Head of caudate nucleus (tissue), 42 donors: ENCODE measurements at regions not wholly inside any gene's neighbourhood (a gene's known extent, or its start where the extent isn't known, plus 50 kb on each side); places are given as distances from the start of the nearest gene placed in this dataset.
"Not testable (repeated sequence)": the region's sequence is repeated elsewhere in the genome, so short reads cannot be mapped to it uniquely, and the experiment has no call there.

Source experiments
- DNase-seq, 42 donors: peaks; one replicate each; pipeline versions ENCODE4 v3.0.0 to v3.0.0-alpha.2; 2020 to 2021; ENCODE audit warnings: mixed read lengths in 7 of 42
- intact Hi-C: fragments of 100-400 bp; cut with DNase I; formaldehyde crosslinking; loops from one replicate; pipeline ENCODE4 v1.15.0; 2022

- DNase-seq = no peak
- intact Hi-C loops = no loop called here
Measured at GRCh38 chr1:241447031-241447644, 72.4 kb downstream of the FH start.

DNA sequence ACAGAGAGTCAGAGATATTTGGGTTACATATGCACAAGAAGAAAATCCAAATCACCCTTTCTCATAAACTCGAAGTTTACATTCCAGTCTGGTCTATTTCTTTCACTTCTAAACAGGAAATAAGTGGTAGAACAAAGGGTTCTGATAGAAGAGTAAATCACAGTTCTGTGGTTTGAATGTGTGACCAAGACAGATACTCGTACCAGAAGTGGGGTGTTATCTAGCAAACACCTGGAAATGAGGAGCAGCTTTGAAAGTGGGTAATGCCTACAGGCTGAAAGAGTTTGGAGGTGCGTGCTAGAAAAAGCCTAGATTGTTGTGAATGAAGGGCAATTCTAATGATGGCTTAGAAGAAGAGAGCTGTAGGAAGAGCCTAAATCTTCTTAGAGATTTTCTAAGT, 74.7 kb downstream of the FH start:
- intact Hi-C loops = no loop called here
- DNase-seq = no peak

- intact Hi-C loops = no loop called here
- no peak for DNase-seq
Measured at GRCh38 chr1:241443561-241443960, 76.0 kb downstream of the FH start.

- DNase-seq = no peak
- intact Hi-C loops = no loop called here
Measured at GRCh38 chr1:241442686-241443085, 76.9 kb downstream of the FH start.

- intact Hi-C loops = no loop called here
- no peak for DNase-seq
Measured at GRCh38 chr1:241440904-241441303, 78.7 kb downstream of the FH start.

- DNase-seq, intact Hi-C loops: not testable (repeated sequence)
Measured at GRCh38 chr1:241438686-241439085, 80.9 kb downstream of the FH start.

- DNase-seq = no peak
- intact Hi-C loops = no loop called here
Measured at GRCh38 chr1:241432241-241432640, 75.2 kb upstream of the RGS7 start.

- DNase-seq, intact Hi-C loops: not testable (repeated sequence)
Measured at GRCh38 chr1:241425091-241425490, 68.1 kb upstream of the RGS7 start.

GRCh38 chr1:241424480-241424971, 67.5 kb upstream of the RGS7 start:
- peak in 25 of 42 donors; percentile 2 to 44 (median 14) for DNase-seq
- intact Hi-C loops = no loop called here

DNA sequence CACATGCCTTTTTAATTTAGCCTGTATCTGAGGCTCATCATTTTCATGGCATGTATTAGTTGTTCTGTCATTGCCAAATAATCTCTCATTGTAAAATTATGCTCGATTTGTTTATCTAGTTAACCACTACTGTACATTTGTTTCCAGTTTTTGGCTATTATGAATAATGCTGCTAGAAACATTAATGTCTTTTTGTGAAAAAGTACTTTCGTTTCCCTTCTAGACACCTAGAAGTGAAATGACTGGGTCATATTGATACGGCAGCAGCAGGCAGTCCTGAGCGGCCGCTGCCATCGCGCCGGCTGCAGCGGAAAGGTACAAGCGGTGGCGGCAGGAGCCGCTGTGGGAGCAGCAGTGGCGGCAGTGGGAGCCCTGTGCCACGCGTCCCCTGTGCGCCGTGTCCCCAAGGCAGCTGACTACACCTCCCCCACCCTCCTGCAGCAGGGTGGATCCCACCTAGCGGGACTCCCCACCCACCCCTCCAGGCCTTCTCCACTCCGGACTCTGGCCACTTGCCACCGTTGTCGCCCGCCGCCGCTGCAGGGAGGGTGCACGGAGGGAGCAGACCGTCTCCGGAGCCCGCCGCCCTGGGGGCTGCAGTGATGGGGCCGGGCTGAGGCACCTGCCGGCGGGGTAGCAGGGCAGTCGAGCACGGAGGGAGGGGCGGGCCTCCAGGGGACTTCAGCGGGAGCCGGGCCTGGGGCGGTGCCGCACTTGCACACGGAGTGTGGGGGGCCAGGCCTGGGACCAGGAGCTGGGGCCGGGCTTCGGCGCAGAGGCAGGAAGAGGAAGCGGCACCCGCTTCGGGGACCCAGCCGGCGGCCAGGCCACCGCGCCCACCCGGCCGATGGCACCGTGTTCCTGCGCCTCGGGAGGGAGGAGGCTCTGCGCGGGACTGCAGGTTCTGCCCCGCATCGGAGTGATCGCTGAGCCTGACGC, 66.8 kb upstream of the RGS7 start:
- peak; percentile 21 to 82 (median 60) for DNase-seq
- intact Hi-C loops = no loop called here

DNA sequence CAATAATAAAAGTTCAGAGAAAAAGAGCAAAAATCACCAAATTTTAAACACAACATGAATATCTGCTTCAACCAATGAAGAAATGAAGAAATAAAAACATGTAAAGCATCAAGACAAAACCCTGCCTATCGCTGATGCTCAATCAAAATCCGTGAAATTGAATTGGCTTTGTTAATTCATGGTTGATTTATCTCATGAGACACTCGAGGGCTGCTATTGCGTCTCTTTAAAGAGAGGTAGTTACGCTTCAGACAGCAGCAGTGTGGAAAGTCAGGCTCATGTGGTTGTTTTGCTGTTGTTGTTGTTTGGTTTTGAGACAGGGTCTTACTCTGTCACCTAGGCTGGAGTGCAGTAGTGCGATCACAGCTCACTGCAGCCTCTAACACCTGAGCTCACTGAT, 65.5 kb upstream of the RGS7 start:
- DNase-seq = no peak
- intact Hi-C loops = no loop called here

DNA sequence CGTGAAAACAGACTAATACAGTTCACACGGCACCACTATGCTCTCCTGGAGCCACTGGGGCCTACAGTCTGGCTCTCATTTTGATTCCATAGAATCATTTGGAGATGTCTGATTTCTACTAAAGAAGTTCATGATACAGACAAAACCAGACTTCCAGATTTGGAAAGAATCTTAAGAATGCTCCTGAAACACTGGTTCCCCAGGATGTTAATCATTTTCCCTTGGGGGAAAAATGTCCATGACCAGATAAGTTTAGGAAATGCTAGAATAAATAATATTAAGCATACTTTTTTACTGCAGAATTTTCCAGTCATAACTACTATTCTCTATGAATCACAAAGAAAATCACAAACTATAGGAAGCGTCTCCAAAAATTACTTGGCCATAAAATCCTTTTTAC, 63.0 kb upstream of the RGS7 start:
- no peak for DNase-seq
- intact Hi-C loops = no loop called here

DNA sequence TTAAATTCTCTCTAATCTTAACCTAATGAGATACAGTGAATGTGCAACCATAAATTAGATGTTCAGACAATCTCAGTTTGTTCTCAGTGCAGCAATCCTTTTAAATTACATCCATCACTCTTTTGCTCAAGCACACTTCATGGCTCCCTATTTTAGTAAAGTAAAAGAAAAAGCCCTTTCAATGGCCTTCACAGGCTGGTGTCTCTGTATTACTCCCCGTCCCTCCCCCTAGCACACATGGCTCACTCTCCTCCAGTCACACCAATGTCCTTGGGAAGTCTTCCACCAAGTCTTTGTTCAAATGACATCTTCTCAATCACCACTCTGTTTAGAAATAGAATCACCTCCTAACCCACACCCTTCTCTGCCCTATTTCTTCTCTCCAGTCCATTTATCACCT, 60.3 kb upstream of the RGS7 start:
- intact Hi-C loops = no loop called here
- DNase-seq = no peak

GRCh38 chr1:241413974-241414373, 57.0 kb upstream of the RGS7 start:
- DNase-seq = no peak
- intact Hi-C loops = no loop called here

GRCh38 chr1:241413386-241413785, 56.4 kb upstream of the RGS7 start:
- no peak for DNase-seq
- intact Hi-C loops = no loop called here

DNA sequence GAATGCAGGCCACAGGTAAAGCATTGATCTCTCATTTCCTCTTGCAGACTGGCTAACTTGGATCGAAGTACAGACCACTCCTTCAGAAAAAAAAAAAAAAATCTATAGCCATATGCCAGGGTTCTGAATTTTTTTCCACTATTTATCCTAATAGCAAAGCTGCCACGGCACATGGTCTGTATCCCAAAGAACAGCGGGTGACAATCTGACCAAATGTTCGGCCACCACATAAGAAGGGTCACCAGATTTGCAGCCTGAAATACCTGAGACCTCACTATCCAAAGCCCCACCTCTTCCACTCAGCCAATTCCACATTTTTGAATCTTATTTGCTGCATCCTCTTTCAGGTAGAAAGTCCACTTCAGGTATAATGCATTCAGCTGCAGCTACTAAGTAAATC, 55.6 kb upstream of the RGS7 start:
- no peak for DNase-seq
- intact Hi-C loops = no loop called here

DNA sequence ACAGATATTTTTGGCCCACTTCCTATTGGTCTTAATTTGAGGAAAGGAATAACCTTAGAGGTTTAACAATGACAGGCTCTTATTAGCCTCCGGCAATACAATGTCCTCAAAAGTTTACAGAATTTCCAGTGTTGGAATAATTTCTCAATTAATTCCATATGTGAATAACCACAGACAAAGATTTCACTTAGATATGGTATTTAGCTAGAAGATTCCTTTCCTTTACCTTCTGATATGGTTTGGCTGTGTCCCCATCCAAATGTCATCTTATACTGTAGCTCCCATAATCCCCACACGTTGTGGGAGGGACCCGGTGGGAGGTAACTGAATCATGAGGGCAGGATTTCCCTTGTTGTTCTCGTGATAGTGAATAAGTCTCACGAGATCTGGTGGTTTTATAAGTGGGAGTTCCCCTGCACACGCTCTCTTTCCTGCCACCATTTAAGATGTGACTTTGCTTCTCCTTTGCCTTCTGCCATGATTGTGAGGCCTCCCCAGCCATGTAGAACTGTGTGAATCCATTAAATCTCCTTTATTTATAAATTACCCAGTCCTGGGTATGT, 54.9 kb upstream of the RGS7 start:
- intact Hi-C loops = no loop called here
- DNase-seq = no peak

DNA sequence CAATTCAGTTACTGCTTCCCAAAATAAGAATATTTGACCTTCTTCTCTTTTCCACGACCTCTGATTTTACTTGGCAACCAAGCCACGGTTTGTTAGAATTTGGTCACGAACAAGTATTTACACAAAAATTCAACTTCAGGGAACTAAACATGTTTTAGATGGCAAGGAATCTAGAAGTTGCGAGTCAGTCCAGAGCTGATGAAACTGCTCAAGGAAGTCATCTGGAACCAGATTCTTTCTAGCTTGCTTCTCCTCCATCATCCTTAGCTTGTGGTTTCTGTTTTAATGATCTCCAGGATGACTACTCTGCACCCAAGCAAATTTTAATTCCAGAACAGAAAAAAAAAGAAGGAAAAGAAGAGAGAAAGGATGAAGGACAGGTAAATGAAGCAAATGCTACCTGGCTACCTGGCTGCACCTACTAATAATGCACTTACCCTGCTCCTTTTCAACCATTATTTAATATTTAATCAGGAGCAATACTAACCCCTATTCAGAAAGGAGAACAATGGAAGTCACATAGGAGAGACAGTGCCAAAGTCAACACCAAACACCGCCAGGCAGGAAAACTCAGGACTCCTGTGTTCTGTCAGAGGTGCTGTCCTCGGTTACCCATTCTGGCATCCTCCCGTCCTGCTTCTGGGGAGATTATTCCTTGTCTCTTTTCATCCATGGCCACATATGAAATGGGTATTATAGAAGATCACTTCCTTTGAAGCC, 54.2 kb upstream of the RGS7 start:
- DNase-seq = no peak

DNA sequence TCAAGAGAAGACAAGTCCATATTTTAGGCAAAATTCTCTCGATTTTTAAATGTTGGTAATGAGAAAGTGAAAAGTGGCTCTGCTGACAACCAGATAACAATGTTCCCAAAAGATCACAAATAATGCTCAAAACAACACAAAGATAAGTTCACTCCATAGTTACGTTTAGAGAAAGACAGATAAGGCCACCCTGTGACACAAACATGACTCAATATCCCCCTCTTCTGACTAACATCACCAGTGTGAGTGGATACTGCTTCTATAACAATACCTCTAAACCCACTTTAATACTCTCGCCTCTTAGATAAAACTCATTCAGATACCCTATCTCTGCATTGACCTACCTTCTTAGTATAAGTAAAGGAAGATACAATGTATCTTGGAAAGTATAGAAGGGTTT, 51.2 kb upstream of the RGS7 start:
- DNase-seq = no peak
- intact Hi-C loops = no loop called here

More for the DNA sequence above, 54.2 kb upstream of the RGS7 start:
- intact Hi-C loops = no loop called here
